A673 (cell line): ENCODE measurements at regions not wholly inside any gene's neighbourhood (a gene's known extent, or its start where the extent isn't known, plus 50 kb on each side); places are given as distances from the start of the nearest gene placed in this dataset.

Experiments used
- BruUV-seq: library from RNA; stranded (reverse); fragments of 400-500 nt; replicated peaks from 2 replicates; lab custom pipeline; 2021; lab: Mats Ljungman, UMichigan
- CTCF ChIA-PET: fragments of 300-600 bp; sonication (Branson Sonifier 250); formaldehyde crosslinking; loops from one replicate; lab custom pipeline; 2022; ENCODE audit warnings: antibody characterized with exemption; lab: Charles Lee
- POLR2A ChIA-PET: fragments of 300-600 bp; sonication (Branson Sonifier 250); formaldehyde crosslinking; loops from one replicate; lab custom pipeline; 2022; ENCODE audit warnings: antibody characterized with exemption; ENCODE audit not compliant: low non-redundant PET; lab: Charles Lee
- DNase-seq: peaks from one replicate; pipeline ENCODE4 v3.0.0-alpha.2; 2015; ENCODE audit warnings: low spot score
- H3K27ac ChIP-seq: fragments of 200-600 bp; sonication (generic); 2 replicates; pipeline ENCODE4 v1.5.1; 2016; ENCODE audit warnings: mixed run types, low read depth, mild to moderate bottlenecking, mixed read lengths, antibody characterized with exemption, low read length; ENCODE audit not compliant: poor library complexity, severe bottlenecking
- H3K27me3 ChIP-seq: fragments of 200-600 bp; sonication (generic); replicated peaks from 2 replicates; pipeline ENCODE4 v1.6.1; 2017; ENCODE audit warnings: mixed run types, low read depth, mild to moderate bottlenecking, mixed read lengths, antibody characterized with exemption, low read length; ENCODE audit not compliant: insufficient read depth, poor library complexity
- H3K36me3 ChIP-seq: fragments of 200-600 bp; sonication (generic); 2 replicates; pipeline ENCODE4 v1.6.1; 2016; ENCODE audit warnings: mixed run types, mild to moderate bottlenecking, mixed read lengths, antibody characterized with exemption, low read length; ENCODE audit not compliant: insufficient read depth, poor library complexity, severe bottlenecking
- H3K4me1 ChIP-seq: fragments of 200-600 bp; sonication (generic); 2 replicates; pipeline ENCODE4 v1.6.1; 2017; ENCODE audit warnings: mixed run types, mild to moderate bottlenecking, mixed read lengths, antibody characterized with exemption, low read length; ENCODE audit not compliant: insufficient read depth, poor library complexity, severe bottlenecking
- H3K4me3 ChIP-seq: fragments of 200-600 bp; sonication (generic); 2 replicates; pipeline ENCODE4 v1.5.1; 2016; ENCODE audit warnings: low read depth, mixed run types, mild to moderate bottlenecking, mixed read lengths, low read length; ENCODE audit not compliant: poor library complexity, severe bottlenecking
- H3K9me3 ChIP-seq: fragments of 200-600 bp; sonication (generic); 2 replicates; pipeline ENCODE4 v1.6.1; 2016; ENCODE audit warnings: mixed run types, low read depth, mild to moderate bottlenecking, mixed read lengths, antibody characterized with exemption, low read length; ENCODE audit not compliant: poor library complexity, severe bottlenecking
- CTCF ChIP-seq: fragments of 300-800, 200-600 bp; sonication (generic); conservative IDR thresholded peaks from 2 replicates; pipeline ENCODE4 v1.5.1; 2017; ENCODE audit warnings: low read depth, mild to moderate bottlenecking, antibody characterized with exemption, low read length, moderate library complexity, mixed read lengths
- EZH2 ChIP-seq: fragments of 200-600 bp; sonication (generic); IDR thresholded peaks from 2 replicates; pipeline ENCODE4 v1.6.1; 2017; ENCODE audit warnings: borderline replicate concordance, low read depth, mild to moderate bottlenecking, mixed read lengths, antibody characterized with exemption, low read length; ENCODE audit not compliant: poor library complexity, severe bottlenecking
- intact Hi-C: fragments of 100-400 bp; cut with micrococcal nuclease; formaldehyde crosslinking; loops from one replicate; pipeline ENCODE4 v1.10.0; 2022; ENCODE audit not compliant: unreplicated experiment

GRCh38 chr4:22875587-22876257, 183.0 kb downstream of the GBA3 start:
- Histone ChIP-seq H3K27ac (no peak overlapping the region), H3K36me3 (no peaks in the 10 kb centered on the region), H3K4me3 (no peak overlapping the region), H3K4me1 (no peaks in the 10 kb centered on the region), H3K9me3 (no peaks in the 10 kb centered on the region), H3K27me3 (no peaks in the 10 kb centered on the region)
- CTCF ChIA-PET = no interaction called here
- no TSS peak for BruUV-seq
- no peak for DNase-seq
- POLR2A ChIA-PET = no interaction called here
- intact Hi-C loops = no loop called here
- TF ChIP-seq CTCF (no peak), EZH2 (no peak)

DNA sequence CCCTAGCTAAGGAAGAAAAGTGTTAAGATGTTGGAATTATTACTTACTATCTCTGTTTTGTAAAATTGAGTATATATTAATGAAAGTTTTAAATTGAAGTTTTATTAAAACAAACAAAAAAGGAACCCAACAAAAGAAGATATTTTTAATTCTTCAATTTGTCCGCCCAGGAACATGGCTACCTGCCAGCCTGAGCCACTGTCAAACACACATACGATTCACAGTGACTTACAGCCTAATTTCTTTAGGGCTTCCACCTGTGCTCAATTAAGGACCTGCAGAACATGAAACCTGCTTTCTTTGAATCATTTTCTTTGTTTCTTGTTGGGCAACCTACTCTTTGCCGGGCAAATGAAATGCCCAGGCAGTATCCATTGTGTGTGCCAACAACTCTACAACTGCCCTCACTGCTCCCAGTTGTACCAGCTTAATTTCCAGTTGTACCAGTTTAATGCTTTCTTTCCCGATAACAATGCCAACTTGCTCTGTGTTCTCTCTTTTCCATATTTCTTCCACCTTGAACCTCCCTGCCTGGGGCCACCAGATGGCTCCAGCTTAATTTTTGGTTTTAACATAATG, 181.7 kb downstream of the GBA3 start:
- Histone ChIP-seq H3K4me3 (no peak overlapping the region), H3K27ac (no peak overlapping the region), H3K9me3 (no peaks in the 10 kb centered on the region), H3K27me3 (no peaks in the 10 kb centered on the region), H3K36me3 (no peaks in the 10 kb centered on the region), H3K4me1 (no peaks in the 10 kb centered on the region)
- BruUV-seq = no TSS peak
- no peak for DNase-seq
- CTCF ChIA-PET = no interaction called here
- intact Hi-C loops = no loop called here
- POLR2A ChIA-PET = no interaction called here
- TF ChIP-seq CTCF (no peak), EZH2 (no peak)

DNA sequence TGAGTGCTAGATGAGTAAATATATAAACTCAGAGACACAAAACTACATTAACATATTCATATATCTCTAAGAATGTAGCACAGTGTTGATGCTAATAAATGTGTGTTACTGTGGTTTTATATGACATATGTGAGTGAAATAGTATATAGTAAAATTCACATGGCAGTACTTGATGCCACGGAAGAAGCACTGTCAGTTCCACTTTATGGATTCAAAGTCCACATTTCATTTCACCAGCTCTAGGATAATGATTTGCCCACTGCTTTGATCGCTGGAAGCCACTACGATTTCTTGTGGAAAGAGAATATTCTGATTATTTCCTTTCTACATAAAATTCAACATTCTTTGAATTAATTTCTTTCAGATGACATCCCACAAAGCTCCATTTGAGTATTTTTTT, 181.2 kb downstream of the GBA3 start:
- ChIA-PET CTCF (no interaction called here), POLR2A (no interaction called here)
- intact Hi-C loops = no loop called here
- Histone ChIP-seq H3K27ac (no peak overlapping the region), H3K27me3 (no peaks in the 10 kb centered on the region), H3K9me3 (no peaks in the 10 kb centered on the region), H3K4me3 (no peak overlapping the region), H3K36me3 (no peaks in the 10 kb centered on the region), H3K4me1 (no peaks in the 10 kb centered on the region)
- TF ChIP-seq EZH2 (no peak), CTCF (no peak)
- no TSS peak for BruUV-seq
- DNase-seq = no peak
